ENCODE measurements at regions not wholly inside any gene's neighbourhood (a gene's known extent, or its start where the extent isn't known, plus 50 kb on each side); places are given as distances from the start of the nearest gene placed in this dataset.

DNA sequence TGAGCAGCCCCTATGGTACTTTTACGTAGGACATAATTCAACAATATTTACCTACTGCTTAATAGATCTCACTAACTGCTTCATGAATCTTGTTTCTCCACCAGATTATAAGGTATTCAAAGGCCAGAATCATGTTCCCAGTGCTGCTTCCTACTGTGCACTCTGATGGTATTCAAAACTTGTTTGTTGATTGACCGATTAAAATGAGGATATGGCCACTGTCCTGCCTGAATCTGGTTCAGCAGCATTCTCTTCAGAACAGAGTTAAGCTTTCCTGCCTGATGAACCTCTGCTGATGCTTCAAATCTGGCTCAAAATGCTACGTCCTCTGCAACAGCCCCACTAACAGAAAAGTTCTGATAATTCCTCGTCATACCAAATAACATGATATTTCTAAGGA is 150.7 kb upstream of the ZNF462 start:
- no peaks in the 10 kb centered on the region for H3K79me2 ChIP-seq (ENCODE audit: insufficient read depth, low read depth, low read length)
- H2AFZ ChIP-seq (ENCODE audit: low read length), result no peak overlapping the region
- H3K4me3 ChIP-seq (ENCODE audit: low read depth, low read length, poor library complexity, severe bottlenecking), result no peak overlapping the region
- no peaks in the 10 kb centered on the region for H3K4me1 ChIP-seq (ENCODE audit: insufficient read depth, low read length, poor library complexity, severe bottlenecking)
- no peak overlapping the region for H3K27ac ChIP-seq (ENCODE audit: low read depth, low read length, poor library complexity, severe bottlenecking)
- H3K9me3 ChIP-seq (ENCODE audit: low read length), result no peaks in the 10 kb centered on the region
- DNase-seq (ENCODE audit: low spot score), result no peak
- no peak overlapping the region for H3K4me2 ChIP-seq (ENCODE audit: low read length)
- H4K20me1 ChIP-seq (ENCODE audit: insufficient read depth, low read length), result no peaks in the 10 kb centered on the region
- H3K9me2 ChIP-seq (ENCODE audit: insufficient read depth, low read length), result no peaks in the 10 kb centered on the region; the same call in 1 of the 2 replicates
- intact Hi-C loops (cut with micrococcal nuclease; ENCODE audit: unreplicated experiment), result no loop called here
- POLR2A ChIA-PET, result interaction anchor here (0.5 kb wide), 1 partner anchor 785 kb away, joined by 5 read pairs; no protein-coding TSS in a partner anchor
- TF ChIP-seq EZH2phosphoT487 (IDR thresholded peaks at IDR 0.05; ENCODE audit: borderline replicate concordance, low read depth, low read length), result no peak
- TF ChIP-seq, protein P1, sequence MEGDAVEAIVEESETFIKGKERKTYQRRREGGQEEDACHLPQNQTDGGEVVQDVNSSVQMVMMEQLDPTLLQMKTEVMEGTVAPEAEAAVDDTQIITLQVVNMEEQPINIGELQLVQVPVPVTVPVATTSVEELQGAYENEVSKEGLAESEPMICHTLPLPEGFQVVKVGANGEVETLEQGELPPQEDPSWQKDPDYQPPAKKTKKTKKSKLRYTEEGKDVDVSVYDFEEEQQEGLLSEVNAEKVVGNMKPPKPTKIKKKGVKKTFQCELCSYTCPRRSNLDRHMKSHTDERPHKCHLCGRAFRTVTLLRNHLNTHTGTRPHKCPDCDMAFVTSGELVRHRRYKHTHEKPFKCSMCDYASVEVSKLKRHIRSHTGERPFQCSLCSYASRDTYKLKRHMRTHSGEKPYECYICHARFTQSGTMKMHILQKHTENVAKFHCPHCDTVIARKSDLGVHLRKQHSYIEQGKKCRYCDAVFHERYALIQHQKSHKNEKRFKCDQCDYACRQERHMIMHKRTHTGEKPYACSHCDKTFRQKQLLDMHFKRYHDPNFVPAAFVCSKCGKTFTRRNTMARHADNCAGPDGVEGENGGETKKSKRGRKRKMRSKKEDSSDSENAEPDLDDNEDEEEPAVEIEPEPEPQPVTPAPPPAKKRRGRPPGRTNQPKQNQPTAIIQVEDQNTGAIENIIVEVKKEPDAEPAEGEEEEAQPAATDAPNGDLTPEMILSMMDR (conservative IDR thresholded peaks at IDR 0.05; ENCODE audit: low read length), result no peak
- CTCF ChIA-PET (ENCODE audit: unreplicated experiment), result no interaction called here
- no peaks in the 10 kb centered on the region for H3K36me3 ChIP-seq (ENCODE audit: insufficient read depth, low read length)
- BruUV-seq (replicated peaks), result no TSS peak

DNA sequence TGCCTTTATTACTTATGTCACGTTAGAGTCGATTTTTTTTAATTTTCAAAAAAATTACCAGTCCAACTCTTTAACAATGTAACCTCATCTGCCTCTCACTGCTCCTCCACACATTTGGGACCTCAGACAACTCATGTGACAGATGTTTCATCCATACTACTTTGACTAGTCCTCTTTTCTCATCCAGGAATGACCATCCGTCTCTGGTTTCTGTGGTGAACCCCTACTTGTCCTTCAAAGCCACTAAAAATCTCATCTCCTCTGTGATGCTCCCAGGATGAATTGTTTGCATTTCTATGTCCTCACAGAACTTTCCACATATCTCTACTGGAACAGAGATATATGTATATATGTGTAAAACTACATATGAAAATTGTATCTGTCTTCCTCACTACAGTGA is 149.8 kb upstream of the ZNF462 start:
- TF ChIP-seq, protein P1 (conservative IDR thresholded peaks at IDR 0.05; ENCODE audit: low read length), result no peak
- TF ChIP-seq EZH2phosphoT487 (IDR thresholded peaks at IDR 0.05; ENCODE audit: borderline replicate concordance, low read depth, low read length), result no peak

DNA sequence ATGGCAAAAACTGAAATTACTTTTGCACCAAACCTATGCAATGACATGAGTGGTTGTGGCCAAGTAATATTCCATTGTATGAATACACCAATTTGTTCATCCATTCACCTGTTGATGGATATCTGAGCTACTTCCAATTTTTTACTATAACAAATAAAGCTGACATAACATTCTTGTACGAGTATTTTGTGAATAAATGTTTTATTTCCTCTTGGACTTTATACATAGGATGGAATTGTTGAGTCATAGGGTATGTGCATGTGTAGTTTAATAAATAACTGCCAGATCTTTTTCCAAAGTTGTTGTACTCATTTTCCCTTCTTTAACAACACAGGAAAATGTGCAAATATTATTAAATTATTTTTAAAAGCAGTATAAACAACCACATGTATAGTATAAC is 146.1 kb upstream of the ZNF462 start:
- ChIA-PET POLR2A (no interaction called here), CTCF (ENCODE audit: unreplicated experiment) (no interaction called here)
- intact Hi-C loops (cut with micrococcal nuclease; ENCODE audit: unreplicated experiment), result no loop called here
- H3K27ac ChIP-seq (ENCODE audit: low read depth, low read length, poor library complexity, severe bottlenecking), result no peak overlapping the region
- no peaks in the 10 kb centered on the region for H3K9me3 ChIP-seq (ENCODE audit: low read length)
- H3K9me2 ChIP-seq (ENCODE audit: insufficient read depth, low read length), result no peaks in the 10 kb centered on the region; the same call in 1 of the 2 replicates
- no peaks in the 10 kb centered on the region for H4K20me1 ChIP-seq (ENCODE audit: insufficient read depth, low read length)
- H2AFZ ChIP-seq (ENCODE audit: low read length), result no peak overlapping the region
- no peak for DNase-seq (ENCODE audit: low spot score)
- no peaks in the 10 kb centered on the region for H3K36me3 ChIP-seq (ENCODE audit: insufficient read depth, low read length)
- BruUV-seq (replicated peaks), result no TSS peak
- TF ChIP-seq EZH2phosphoT487 (IDR thresholded peaks at IDR 0.05; ENCODE audit: borderline replicate concordance, low read depth, low read length), result no peak
- TF ChIP-seq, protein P1 (conservative IDR thresholded peaks at IDR 0.05; ENCODE audit: low read length), result no peak
- H3K79me2 ChIP-seq (ENCODE audit: insufficient read depth, low read depth, low read length), result no peaks in the 10 kb centered on the region
- H3K4me3 ChIP-seq (ENCODE audit: low read depth, low read length, poor library complexity, severe bottlenecking), result no peak overlapping the region
- no peaks in the 10 kb centered on the region for H3K4me1 ChIP-seq (ENCODE audit: insufficient read depth, low read length, poor library complexity, severe bottlenecking)
- no peak overlapping the region for H3K4me2 ChIP-seq (ENCODE audit: low read length)

More for the DNA sequence above, 149.8 kb upstream of the ZNF462 start:
- POLR2A ChIA-PET, result no interaction called here
- no peak for DNase-seq (ENCODE audit: low spot score)
- Histone ChIP-seq H3K4me3 (ENCODE audit: low read depth, low read length, poor library complexity, severe bottlenecking) (no peak overlapping the region), H2AFZ (ENCODE audit: low read length) (no peak overlapping the region), H3K4me1 (ENCODE audit: insufficient read depth, low read length, poor library complexity, severe bottlenecking) (no peaks in the 10 kb centered on the region), H3K79me2 (ENCODE audit: insufficient read depth, low read depth, low read length) (no peaks in the 10 kb centered on the region), H3K27ac (ENCODE audit: low read depth, low read length, poor library complexity, severe bottlenecking) (no peak overlapping the region), H4K20me1 (ENCODE audit: insufficient read depth, low read length) (no peaks in the 10 kb centered on the region), H3K9me3 (ENCODE audit: low read length) (no peaks in the 10 kb centered on the region), H3K9me2 (ENCODE audit: insufficient read depth, low read length) (no peaks in the 10 kb centered on the region; the same call in 1 of the 2 replicates), H3K36me3 (ENCODE audit: insufficient read depth, low read length) (no peaks in the 10 kb centered on the region), H3K4me2 (ENCODE audit: low read length) (no peak overlapping the region)
- intact Hi-C loops (cut with micrococcal nuclease; ENCODE audit: unreplicated experiment), result no loop called here
- no TSS peak for BruUV-seq (replicated peaks)
- CTCF ChIA-PET (ENCODE audit: unreplicated experiment), result no interaction called here
